Mesenchymal stem cell (in vitro differentiated cells and primary cell): ENCODE measurements at regions not wholly inside any gene's neighbourhood (a gene's known extent, or its start where the extent isn't known, plus 50 kb on each side); places are given as distances from the start of the nearest gene placed in this dataset.

Source experiments
- DNase-seq: peaks from one replicate; pipeline ENCODE4 v3.0.0-alpha.2; 2013
- H2AFZ ChIP-seq: one replicate; pipeline ENCODE4 v1.6.1; 2013; ENCODE audit warnings: low read depth, mild to moderate bottlenecking, control low read depth, inconsistent platforms, low read length, moderate library complexity
- H2AK5ac ChIP-seq: 2 replicates; pipeline ENCODE4 v1.6.1; 2013; ENCODE audit warnings: low read length, moderate library complexity, mild to moderate bottlenecking, inconsistent platforms; ENCODE audit not compliant: severe bottlenecking
- H2BK120ac ChIP-seq: one replicate; pipeline ENCODE4 v1.6.1; 2013; ENCODE audit warnings: low read depth, mild to moderate bottlenecking, inconsistent platforms, low read length, moderate library complexity
- H2BK12ac ChIP-seq, 2 experiments: one replicate each; pipeline ENCODE4 v1.6.1; 2013; ENCODE audit warnings: inconsistent platforms in 2 of 2, low read length in 2 of 2, mild to moderate bottlenecking in 2 of 2, moderate library complexity in 2 of 2, control low read depth in 1 of 2
- H2BK15ac ChIP-seq: one replicate; pipeline ENCODE4 v1.6.1; 2013; ENCODE audit warnings: mild to moderate bottlenecking, low read depth, inconsistent platforms; ENCODE audit not compliant: poor library complexity, severe bottlenecking
- H2BK5ac ChIP-seq: 2 replicates; pipeline ENCODE4 v1.6.1; 2013; ENCODE audit warnings: low read depth, mild to moderate bottlenecking, low read length, control low read depth, inconsistent platforms; ENCODE audit not compliant: poor library complexity, severe bottlenecking
- H3K14ac ChIP-seq, 2 experiments: one replicate each; pipeline ENCODE4 v1.6.1; 2013; ENCODE audit warnings: inconsistent platforms in 2 of 2, low read length in 2 of 2, control low read depth in 1 of 2, mild to moderate bottlenecking in 1 of 2, moderate library complexity in 1 of 2
- H3K18ac ChIP-seq, 2 experiments: one replicate each; pipeline ENCODE4 v1.6.1; 2013; ENCODE audit warnings: inconsistent platforms in 2 of 2, low read length in 2 of 2, control low read depth in 1 of 2, low read depth in 1 of 2, mild to moderate bottlenecking in 1 of 2
- H3K23ac ChIP-seq, 2 experiments: one replicate each; pipeline ENCODE4 v1.6.1; 2013; ENCODE audit warnings: inconsistent platforms in 2 of 2, low read length in 2 of 2, mild to moderate bottlenecking in 2 of 2, moderate library complexity in 2 of 2, control low read depth in 1 of 2
- H3K27ac ChIP-seq: 2 replicates; pipeline ENCODE4 v1.5.1; 2013; ENCODE audit warnings: mild to moderate bottlenecking, moderate library complexity, low read length, control low read depth, inconsistent platforms; ENCODE audit not compliant: poor library complexity, severe bottlenecking
- H3K27me3 ChIP-seq, 2 experiments: 2 replicates each; pipeline versions ENCODE4 v1.6.1 to v1.7.0; 2013; ENCODE audit warnings: low read length in 2 of 2, mild to moderate bottlenecking in 2 of 2, moderate library complexity in 2 of 2, control low read depth in 1 of 2, inconsistent platforms in 1 of 2; ENCODE audit not compliant: control insufficient read depth in 1 of 2, insufficient read depth in 1 of 2
- H3K36me3 ChIP-seq, 2 experiments: 2 replicates each; pipeline versions ENCODE4 v1.6.1 to v1.7.0; 2013; ENCODE audit warnings: low read length in 2 of 2, control low read depth in 1 of 2, inconsistent platforms in 1 of 2, low read depth in 1 of 2, mild to moderate bottlenecking in 1 of 2; ENCODE audit not compliant: insufficient read depth in 2 of 2, control insufficient read depth in 1 of 2
- H3K4ac ChIP-seq, 2 experiments: one replicate each; pipeline ENCODE4 v1.6.1; 2013; ENCODE audit warnings: inconsistent platforms in 2 of 2, low read length in 2 of 2, mild to moderate bottlenecking in 2 of 2, moderate library complexity in 2 of 2, control low read depth in 1 of 2, low read depth in 1 of 2
- H3K4me1 ChIP-seq: 2 replicates; pipeline ENCODE4 v1.6.1; 2013; ENCODE audit warnings: low read depth, low read length, control low read depth; ENCODE audit not compliant: control insufficient read depth, insufficient read depth
- H3K4me2 ChIP-seq: 2 replicates; pipeline ENCODE4 v1.6.1; 2013; ENCODE audit warnings: low read length, mild to moderate bottlenecking, inconsistent platforms; ENCODE audit not compliant: poor library complexity, severe bottlenecking
- H3K4me3 ChIP-seq, 2 experiments: 2 replicates each; pipeline versions ENCODE4 v1.5.1 to v1.7.0; 2013; ENCODE audit warnings: low read length in 2 of 2, mild to moderate bottlenecking in 2 of 2, control low read depth in 1 of 2, low read depth in 1 of 2; ENCODE audit not compliant: insufficient read depth in 1 of 2
- H3K79me1 ChIP-seq: replicated peaks from 2 replicates; pipeline ENCODE4 v1.6.1; 2013; ENCODE audit warnings: mild to moderate bottlenecking, control low read depth, low read length, inconsistent platforms; ENCODE audit not compliant: poor library complexity, severe bottlenecking
- H3K9ac ChIP-seq: 2 replicates; pipeline ENCODE4 v1.7.0; 2013; ENCODE audit warnings: mild to moderate bottlenecking, low read length, moderate library complexity
- H3K9me3 ChIP-seq: 2 replicates; pipeline ENCODE4 v1.7.0; 2013; ENCODE audit warnings: mild to moderate bottlenecking, low read length; ENCODE audit not compliant: control insufficient read depth
- H4K8ac ChIP-seq: one replicate; pipeline ENCODE4 v1.6.1; 2013; ENCODE audit warnings: inconsistent platforms, mild to moderate bottlenecking, low read length, moderate library complexity
- H4K91ac ChIP-seq: one replicate; pipeline ENCODE4 v1.6.1; 2013; ENCODE audit warnings: mild to moderate bottlenecking, low read length, inconsistent platforms
- WGBS: methylation state at CpG from one replicate; pipeline ENCODE4 v1.1.7; 2013; ENCODE audit warnings: mixed read lengths; 5-methylcytosine and 5-hydroxymethylcytosine counted together

DNA sequence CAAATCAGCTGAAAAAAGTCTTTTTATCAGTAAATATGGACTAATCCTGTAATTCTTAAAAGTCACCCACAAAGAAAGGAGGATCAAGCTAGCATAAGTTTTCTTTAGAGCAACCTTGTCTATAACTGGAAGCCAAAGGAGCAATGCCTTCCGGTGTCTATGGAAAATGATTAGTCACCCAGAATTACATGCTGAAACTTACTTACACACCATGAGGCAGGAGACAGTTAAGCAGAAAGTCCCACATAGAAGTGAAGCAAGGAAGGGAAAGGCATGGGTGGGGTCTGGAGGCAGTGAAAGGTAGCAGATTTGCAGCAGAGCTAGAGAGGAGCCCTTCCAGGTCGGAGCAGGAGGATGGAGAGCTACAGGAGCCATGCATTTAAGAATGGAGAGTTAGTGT lies 153.7 kb upstream of the RIPOR2 start:
- no peak overlapping the region for H3K18ac ChIP-seq
- H3K27ac ChIP-seq: no peak overlapping the region
- H2BK15ac ChIP-seq: no peak overlapping the region
- 50% methylated on average over 1 of the region's 2 CpGs for WGBS
- H3K4me2 ChIP-seq: no peak overlapping the region
- H2AK5ac ChIP-seq: no peak overlapping the region
- H3K36me3 ChIP-seq: peaks cover 0 to 74% of the 10 kb centered on the region in 2 experiments
- H3K79me1 ChIP-seq: no peaks in the 10 kb centered on the region
- H3K27me3 ChIP-seq: no peaks in the 10 kb centered on the region
- no peak overlapping the region for H3K4ac ChIP-seq
- no peak overlapping the region for H4K91ac ChIP-seq
- no peaks in the 10 kb centered on the region for H3K9me3 ChIP-seq
- H3K14ac ChIP-seq: no peak overlapping the region
- no peak overlapping the region for H2BK120ac ChIP-seq
- no peak overlapping the region for H2AFZ ChIP-seq
- no peak overlapping the region for H3K4me3 ChIP-seq
- H2BK12ac ChIP-seq: no peak overlapping the region
- H3K23ac ChIP-seq: no peak overlapping the region
- H4K8ac ChIP-seq: no peak overlapping the region
- H3K4me1 ChIP-seq: no peaks in the 10 kb centered on the region
- no peak overlapping the region for H3K9ac ChIP-seq
- H2BK5ac ChIP-seq: no peak overlapping the region
- DNase-seq: peak; percentile 63

DNA sequence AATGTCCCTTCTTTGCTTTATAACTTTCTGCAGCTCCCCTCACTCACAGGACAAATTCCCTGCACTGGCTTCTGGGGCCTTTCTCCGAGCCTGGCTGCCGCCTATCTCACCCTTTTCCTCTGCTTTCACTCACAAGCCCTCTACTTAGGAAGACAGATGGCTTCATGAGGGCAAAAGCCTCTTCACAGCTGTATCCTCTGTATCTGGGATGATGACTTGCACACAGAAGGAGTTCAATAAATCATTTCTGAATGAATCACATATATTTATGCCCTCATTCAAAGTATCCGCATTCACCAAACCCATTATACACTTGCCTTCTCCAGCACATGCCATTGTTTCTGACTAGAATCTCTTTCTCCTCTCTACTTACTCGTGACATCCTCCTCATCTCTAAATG lies 159.0 kb upstream of the RIPOR2 start:
- Histone ChIP-seq H2BK120ac (no peak overlapping the region), H3K27me3 (peaks cover 0 to 3% of the 10 kb centered on the region in 2 experiments), H3K14ac (no peak overlapping the region), H3K9ac (no peak overlapping the region), H3K23ac (no peak overlapping the region), H3K27ac (no peak overlapping the region), H3K36me3 (peaks cover 0 to 83% of the 10 kb centered on the region in 2 experiments), H2BK5ac (no peak overlapping the region), H3K4me2 (no peak overlapping the region), H3K79me1 (no peaks in the 10 kb centered on the region), H2BK15ac (no peak overlapping the region), H2BK12ac (no peak overlapping the region), H3K4me3 (no peak overlapping the region), H3K9me3 (no peaks in the 10 kb centered on the region), H3K4ac (no peak overlapping the region), H4K8ac (no peak overlapping the region), H3K4me1 (no peaks in the 10 kb centered on the region), H2AK5ac (no peak overlapping the region), H4K91ac (no peak overlapping the region), H2AFZ (no peak overlapping the region), H3K18ac (no peak overlapping the region)
- DNase-seq: peak; percentile 34
- 50% methylated on average over 4 of the region's 4 CpGs for WGBS

GRCh38 chr6:25100288-25100687 lies 164.5 kb upstream of the RIPOR2 start:
- no peak for DNase-seq
- Histone ChIP-seq H3K27me3 (no peaks in the 10 kb centered on the region), H3K4me2 (no peak overlapping the region), H3K14ac (no peak overlapping the region), H3K4me3 (no peak overlapping the region), H3K4me1 (no peaks in the 10 kb centered on the region), H2AFZ (no peak overlapping the region), H3K79me1 (no peaks in the 10 kb centered on the region), H3K18ac (no peak overlapping the region), H3K9ac (no peak overlapping the region), H2BK120ac (no peak overlapping the region), H3K36me3 (peaks cover 0 to 61% of the 10 kb centered on the region in 2 experiments), H3K27ac (no peak overlapping the region), H3K9me3 (no peaks in the 10 kb centered on the region), H3K4ac (no peak overlapping the region), H4K91ac (no peak overlapping the region), H2BK5ac (no peak overlapping the region), H4K8ac (no peak overlapping the region), H2BK15ac (no peak overlapping the region), H2BK12ac (no peak overlapping the region), H2AK5ac (no peak overlapping the region), H3K23ac (no peak overlapping the region)
- WGBS: 73% methylated on average over 3 of the region's 4 CpGs

DNA sequence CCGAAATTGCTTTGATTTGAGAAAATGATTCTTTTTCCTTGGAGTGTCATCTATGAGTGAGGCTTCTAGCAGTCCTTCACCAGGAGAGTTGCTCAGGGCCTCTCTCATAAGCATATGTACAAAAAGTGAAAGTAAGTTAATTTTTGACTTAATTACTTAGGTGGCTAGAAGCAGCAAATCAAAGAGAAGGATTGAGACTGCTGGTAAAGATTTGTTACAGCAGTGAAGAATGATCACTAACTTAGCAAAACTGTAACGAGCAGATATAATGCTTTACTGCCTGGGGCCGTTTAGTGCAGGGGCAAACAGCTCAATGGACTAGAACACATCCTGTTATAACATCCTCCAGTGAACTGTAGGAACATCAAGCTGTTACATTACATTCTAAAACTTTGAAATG lies 167.8 kb upstream of the RIPOR2 start:
- Histone ChIP-seq H2BK15ac (no peak overlapping the region), H3K27me3 (no peaks in the 10 kb centered on the region), H2AFZ (no peak overlapping the region), H3K23ac (no peak overlapping the region), H4K91ac (no peak overlapping the region), H2BK120ac (no peak overlapping the region), H3K27ac (no peak overlapping the region), H3K9ac (no peak overlapping the region), H3K9me3 (no peaks in the 10 kb centered on the region), H3K4me1 (no peaks in the 10 kb centered on the region), H3K79me1 (no peaks in the 10 kb centered on the region), H2AK5ac (no peak overlapping the region), H3K4me2 (no peak overlapping the region), H3K4me3 (no peak overlapping the region), H2BK5ac (no peak overlapping the region), H3K18ac (no peak overlapping the region), H3K14ac (no peak overlapping the region), H3K4ac (no peak overlapping the region), H2BK12ac (no peak overlapping the region), H4K8ac (no peak overlapping the region), H3K36me3 (peaks cover 0 to 72% of the 10 kb centered on the region in 2 experiments)
- DNase-seq: no peak
- WGBS: 91% methylated on average over 3 of the region's 3 CpGs
